GM12872 (cell line): ENCODE measurements at regions not wholly inside any gene's neighbourhood (a gene's known extent, or its start where the extent isn't known, plus 50 kb on each side); places are given as distances from the start of the nearest gene placed in this dataset.

Experiments
- TF ChIP-seq, protein P1 (sequence below): IDR thresholded peaks from 3 replicates; pipeline ENCODE4 v1.5.1; 2011; ENCODE audit warnings: low read depth, mild to moderate bottlenecking, low read length, moderate library complexity; ENCODE audit not compliant: insufficient read depth

DNA sequence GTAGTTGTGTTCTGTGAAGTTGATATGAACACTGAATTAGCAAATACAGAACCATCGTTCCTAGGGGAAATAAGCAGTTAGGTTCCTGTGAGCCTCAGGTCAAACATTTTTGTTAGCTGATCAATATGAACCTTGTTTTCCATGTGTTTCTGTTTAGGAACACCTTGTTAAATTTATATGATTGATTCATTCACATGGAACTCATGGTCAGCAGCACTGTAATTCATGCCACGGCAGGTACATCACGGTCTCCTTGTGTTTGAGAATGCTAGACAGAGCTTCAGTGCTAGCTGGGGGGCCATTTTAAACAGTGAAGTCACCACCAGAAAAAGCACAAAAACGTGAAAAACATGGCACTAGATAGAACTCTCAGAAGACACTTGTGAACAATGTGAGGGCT lies 62.2 kb downstream of the MYCN start:
- TF ChIP-seq, protein P1, sequence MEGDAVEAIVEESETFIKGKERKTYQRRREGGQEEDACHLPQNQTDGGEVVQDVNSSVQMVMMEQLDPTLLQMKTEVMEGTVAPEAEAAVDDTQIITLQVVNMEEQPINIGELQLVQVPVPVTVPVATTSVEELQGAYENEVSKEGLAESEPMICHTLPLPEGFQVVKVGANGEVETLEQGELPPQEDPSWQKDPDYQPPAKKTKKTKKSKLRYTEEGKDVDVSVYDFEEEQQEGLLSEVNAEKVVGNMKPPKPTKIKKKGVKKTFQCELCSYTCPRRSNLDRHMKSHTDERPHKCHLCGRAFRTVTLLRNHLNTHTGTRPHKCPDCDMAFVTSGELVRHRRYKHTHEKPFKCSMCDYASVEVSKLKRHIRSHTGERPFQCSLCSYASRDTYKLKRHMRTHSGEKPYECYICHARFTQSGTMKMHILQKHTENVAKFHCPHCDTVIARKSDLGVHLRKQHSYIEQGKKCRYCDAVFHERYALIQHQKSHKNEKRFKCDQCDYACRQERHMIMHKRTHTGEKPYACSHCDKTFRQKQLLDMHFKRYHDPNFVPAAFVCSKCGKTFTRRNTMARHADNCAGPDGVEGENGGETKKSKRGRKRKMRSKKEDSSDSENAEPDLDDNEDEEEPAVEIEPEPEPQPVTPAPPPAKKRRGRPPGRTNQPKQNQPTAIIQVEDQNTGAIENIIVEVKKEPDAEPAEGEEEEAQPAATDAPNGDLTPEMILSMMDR, result no peak

DNA sequence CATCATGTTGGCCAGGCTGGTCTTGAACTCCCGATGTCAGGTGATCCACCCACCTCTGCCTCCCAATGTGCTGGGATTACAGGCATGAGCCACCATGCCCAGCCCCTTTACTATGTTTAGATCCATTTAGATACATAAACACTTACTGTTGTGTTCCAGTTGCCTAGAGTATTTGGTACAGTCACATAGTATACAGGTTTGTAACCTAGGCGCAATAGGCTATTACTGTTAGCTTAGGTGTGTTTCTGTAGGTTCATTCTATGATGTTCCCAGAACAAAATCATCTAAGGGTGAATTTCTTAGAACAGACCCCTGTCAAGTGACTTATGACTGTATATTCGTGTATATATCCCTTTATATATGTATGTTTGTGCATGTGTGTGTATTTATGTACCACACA lies 61.8 kb downstream of the MYCN start:
- TF ChIP-seq, protein P1, result no peak

DNA sequence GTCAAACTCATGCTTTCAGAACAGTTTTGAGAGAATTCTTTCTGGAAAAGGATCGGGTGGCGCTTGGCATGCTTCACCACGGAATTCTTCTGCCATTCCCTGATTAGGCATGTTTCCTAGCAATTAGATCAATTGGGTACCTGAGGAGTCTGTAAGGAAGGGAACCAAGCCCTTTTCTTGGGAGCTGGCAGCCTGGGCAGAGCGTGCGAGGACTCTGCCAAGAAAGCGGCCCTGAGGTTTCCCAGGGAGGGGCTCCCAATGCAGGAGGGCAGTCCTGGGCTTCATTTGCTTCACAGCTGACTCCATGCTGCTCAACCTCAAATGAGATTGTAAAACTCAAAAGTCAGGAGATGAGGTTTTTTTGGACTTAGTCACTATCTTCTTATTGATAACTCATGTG lies 60.3 kb downstream of the MYCN start:
- TF ChIP-seq, protein P1, result no peak

DNA sequence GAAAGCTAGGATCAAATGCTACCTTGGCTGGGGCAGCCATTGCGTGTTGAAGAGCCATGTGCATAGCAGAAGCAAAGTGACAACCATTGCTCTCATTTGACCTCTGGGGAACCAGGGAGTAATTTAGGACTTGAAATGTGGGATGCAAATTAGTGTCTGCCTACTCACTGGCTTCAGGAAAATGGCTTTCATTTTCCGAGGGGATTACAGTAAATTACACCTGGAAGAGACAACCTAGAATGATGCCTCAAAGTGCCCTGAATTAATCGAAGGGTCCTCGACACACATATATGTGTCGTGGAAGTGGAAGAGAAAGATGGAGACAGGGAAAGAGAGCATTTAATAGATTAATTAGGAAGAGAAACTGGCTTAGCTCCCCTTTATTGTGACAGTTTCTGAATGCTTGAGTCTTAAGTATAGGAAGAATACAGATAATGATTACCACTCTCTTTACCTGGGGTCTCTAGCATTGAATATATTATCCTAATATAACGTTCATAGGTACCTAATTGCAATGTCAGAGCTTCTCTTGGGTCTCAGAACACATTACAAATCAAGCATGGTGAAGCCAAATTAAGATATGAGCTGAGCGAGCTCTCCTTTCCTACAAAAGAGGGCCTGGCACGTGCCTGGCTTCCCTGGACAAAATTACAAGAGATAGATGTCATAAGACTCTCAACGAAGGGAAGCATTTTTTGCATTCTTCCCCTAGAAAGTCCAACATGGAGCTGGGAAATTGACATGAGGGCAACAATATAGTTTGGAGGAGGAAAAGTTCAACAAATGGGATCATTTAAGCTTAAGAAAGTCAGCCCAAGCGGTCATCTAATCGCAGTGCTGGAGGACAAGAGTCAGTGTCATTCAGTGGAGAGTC lies 59.5 kb downstream of the MYCN start:
- TF ChIP-seq, protein P1, result no peak

DNA sequence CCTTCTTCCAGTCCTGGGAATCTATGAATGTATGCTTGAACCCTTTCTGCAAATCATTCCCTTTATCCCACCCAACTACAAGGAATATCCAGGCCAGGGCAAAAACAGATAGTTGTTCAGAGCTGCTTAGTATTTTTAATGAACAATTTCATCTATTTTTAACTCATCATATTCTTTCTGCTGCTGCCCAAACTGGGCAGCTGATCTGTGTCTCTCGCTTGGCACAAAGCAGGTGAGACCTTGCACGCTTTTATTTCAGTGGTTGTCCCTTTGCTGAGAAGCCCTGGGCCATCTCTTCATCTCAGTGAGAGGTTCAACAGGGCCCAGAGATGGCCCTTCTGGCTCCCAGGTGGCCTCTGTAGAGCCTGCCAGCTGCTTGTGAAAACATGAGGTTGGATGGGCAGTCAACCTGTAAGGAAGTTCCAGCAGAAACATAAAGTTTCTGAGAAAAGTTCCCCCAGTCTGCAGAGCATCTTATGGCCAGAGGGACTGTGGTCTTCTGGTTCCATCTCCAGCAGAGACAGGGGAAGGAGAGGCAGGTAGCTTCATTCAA lies 57.5 kb downstream of the MYCN start:
- TF ChIP-seq, protein P1, result no peak

DNA sequence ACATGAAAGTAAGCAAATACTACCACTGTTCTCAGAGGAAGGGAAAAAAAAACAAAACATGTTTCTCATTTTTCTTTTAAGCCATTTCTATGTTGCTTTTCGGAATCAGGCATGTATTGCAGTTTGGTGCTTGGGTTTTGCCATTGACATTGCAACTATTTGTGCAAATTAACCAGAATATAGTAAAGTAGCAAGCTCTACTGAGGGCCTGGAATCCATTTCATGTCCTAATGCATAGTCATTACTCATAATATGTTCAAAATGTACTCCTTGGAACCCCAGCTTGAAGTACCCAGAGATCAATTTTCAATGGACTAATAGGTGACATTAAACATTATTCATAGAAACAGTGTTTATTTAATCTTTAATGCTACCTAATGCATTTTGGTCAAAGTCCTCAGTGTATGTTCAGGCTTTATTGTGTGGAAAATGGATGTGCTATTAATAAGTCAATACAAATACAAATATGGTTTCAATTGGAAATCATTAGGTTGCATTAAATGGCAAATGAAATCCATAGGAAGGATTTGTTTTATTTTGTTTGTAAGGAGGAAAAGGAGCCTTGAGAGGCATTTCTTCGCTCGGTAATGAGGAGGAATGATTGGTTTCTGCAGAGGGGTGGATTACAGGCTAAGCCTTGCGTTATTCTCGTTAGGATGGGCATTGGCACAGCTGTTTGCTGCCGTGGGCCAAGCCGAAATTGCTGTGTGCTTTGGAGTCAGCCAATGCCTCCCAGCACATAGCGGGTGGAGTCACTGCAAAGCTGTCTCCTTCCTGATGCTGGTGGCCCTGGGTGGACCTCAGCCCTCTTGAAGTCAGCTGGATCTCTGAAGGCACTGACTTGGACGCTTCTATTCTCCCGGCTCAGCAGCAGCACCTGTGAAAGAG lies 56.4 kb downstream of the MYCN start:
- TF ChIP-seq, protein P1, result no peak
